Left lobe of liver (tissue), 2 donors: ENCODE measurements at regions not wholly inside any gene's neighbourhood (a gene's known extent, or its start where the extent isn't known, plus 50 kb on each side); places are given as distances from the start of the nearest gene placed in this dataset.

Experiments
- ATAC-seq: fragments of 200-7000 bp; cut with Tn5 transposase; one replicate; pipeline ENCODE4 v1.9.1; 2020; ENCODE audit warnings: mild to moderate bottlenecking, moderate library complexity
- DNase-seq: peaks from one replicate; pipeline ENCODE4 v3.0.0-alpha.2; 2020; ENCODE audit warnings: low spot score
- donor health status: DM: no; HTN: no; CAD: no; lungs with moderate emphysema.
- donor health status: DM: no; HTN: yes; CAD: no.

GRCh38 chr12:30257618-30258017 is 438.1 kb downstream of the IPO8 start:
- DNase-seq, result no peak
- no peak for ATAC-seq

- ATAC-seq, result no peak
- DNase-seq, result no peak
Observed at GRCh38 chr12:30251546-30251945, 444.1 kb downstream of the IPO8 start.

GRCh38 chr12:30243426-30243825 is 452.2 kb downstream of the IPO8 start:
- no peak for DNase-seq
- ATAC-seq, result no peak

GRCh38 chr12:30219047-30219446 is 435.3 kb upstream of the TMTC1 start:
- DNase-seq (no peak), ATAC-seq (no peak)

- DNase-seq (no peak), ATAC-seq (no peak)
Observed at GRCh38 chr12:30218073-30218472, 434.3 kb upstream of the TMTC1 start.

- no peak for ATAC-seq
Observed at GRCh38 chr12:30213166-30213565, 429.4 kb upstream of the TMTC1 start.

GRCh38 chr12:30211743-30212142 is 428.0 kb upstream of the TMTC1 start:
- no peak for ATAC-seq
- no peak for DNase-seq

More at GRCh38 chr12:30213166-30213565, 429.4 kb upstream of the TMTC1 start:
- DNase-seq, result no peak

- ATAC-seq (no peak), DNase-seq (no peak)
Observed at GRCh38 chr12:30203981-30204380, 420.2 kb upstream of the TMTC1 start.

- ATAC-seq, result no peak
- no peak for DNase-seq
Observed at GRCh38 chr12:30202521-30203254, 418.9 kb upstream of the TMTC1 start.

GRCh38 chr12:30201301-30202160 is 417.8 kb upstream of the TMTC1 start:
- ATAC-seq (no peak), DNase-seq (no peak)

- ATAC-seq (no peak), DNase-seq (no peak)
Observed at GRCh38 chr12:30200864-30201263, 417.1 kb upstream of the TMTC1 start.

- no peak for DNase-seq
- no peak for ATAC-seq
Observed at GRCh38 chr12:30197392-30198057, 413.8 kb upstream of the TMTC1 start.

GRCh38 chr12:30191696-30192455 is 408.1 kb upstream of the TMTC1 start:
- ATAC-seq, result no peak
- DNase-seq, result no peak

- ATAC-seq (no peak), DNase-seq (no peak)
Observed at GRCh38 chr12:30188602-30189326, 405.0 kb upstream of the TMTC1 start.

- ATAC-seq (no peak), DNase-seq (no peak)
Observed at GRCh38 chr12:30187426-30187825, 403.7 kb upstream of the TMTC1 start.

- ATAC-seq (no peak), DNase-seq (no peak)
Observed at GRCh38 chr12:30181334-30181733, 397.6 kb upstream of the TMTC1 start.

GRCh38 chr12:30180602-30181001 is 396.9 kb upstream of the TMTC1 start:
- no peak for ATAC-seq

GRCh38 chr12:30178916-30179315 is 395.2 kb upstream of the TMTC1 start:
- no peak for DNase-seq
- ATAC-seq, result no peak

More at GRCh38 chr12:30180602-30181001, 396.9 kb upstream of the TMTC1 start:
- DNase-seq, result no peak

GRCh38 chr12:30169839-30170591 is 386.3 kb upstream of the TMTC1 start:
- ATAC-seq, result no peak

More at GRCh38 chr12:30169839-30170591, 386.3 kb upstream of the TMTC1 start:
- no peak for DNase-seq
